GM13976 (cell line): ENCODE measurements at regions not wholly inside any gene's neighbourhood (a gene's known extent, or its start where the extent isn't known, plus 50 kb on each side); places are given as distances from the start of the nearest gene placed in this dataset.
"Not testable (repeated sequence)": the region's sequence is repeated elsewhere in the genome, so short reads cannot be mapped to it uniquely, and the experiment has no call there.

ENCODE experiments used
- DNase-seq: peaks from one replicate; pipeline ENCODE4 v3.0.0; 2012; ENCODE audit warnings: low spot score
- CTCF ChIP-seq: IDR thresholded peaks from 2 replicates; pipeline ENCODE4 v1.5.1; 2012; ENCODE audit warnings: borderline replicate concordance, mild to moderate bottlenecking; ENCODE audit not compliant: insufficient read depth; ENCODE audit errors: extremely low read depth, missing control alignments, control extremely low read depth
- in situ Hi-C: fragments of 300-500 bp; cut with MboI; formaldehyde crosslinking; loops from one replicate; pipeline ENCODE4 v1.12.0; 2022; ENCODE audit warnings: low sequenced_read_pairs, mixed read lengths, inconsistent platforms; ENCODE audit not compliant: unreplicated experiment

- no peak for TF ChIP-seq CTCF
- no peak for DNase-seq
- in situ Hi-C loops = no loop called here
Measured at GRCh38 chr4:107366016-107366735, 330.1 kb upstream of the DKK2 start.

GRCh38 chr4:107363125-107363524, 327.0 kb upstream of the DKK2 start:
- in situ Hi-C loops = no loop called here
- no peak for DNase-seq
- no peak for TF ChIP-seq CTCF

GRCh38 chr4:107359208-107359607, 323.1 kb upstream of the DKK2 start:
- no peak for DNase-seq
- no peak for TF ChIP-seq CTCF
- in situ Hi-C loops = no loop called here

GRCh38 chr4:107354304-107354703, 318.2 kb upstream of the DKK2 start:
- in situ Hi-C loops, DNase-seq: not testable (repeated sequence)
- peak; percentile 17 for TF ChIP-seq CTCF

- no peak for DNase-seq
- TF ChIP-seq CTCF = no peak
- in situ Hi-C loops = no loop called here
Measured at GRCh38 chr4:107351196-107351595, 315.1 kb upstream of the DKK2 start.

GRCh38 chr4:107349732-107350131, 313.6 kb upstream of the DKK2 start:
- no peak for DNase-seq
- no peak for TF ChIP-seq CTCF
- in situ Hi-C loops = no loop called here

- in situ Hi-C loops = no loop called here
- DNase-seq = no peak
- no peak for TF ChIP-seq CTCF
Measured at GRCh38 chr4:107349266-107349665, 313.2 kb upstream of the DKK2 start.
